GM23338 (cell line): ENCODE measurements at regions not wholly inside any gene's neighbourhood (a gene's known extent, or its start where the extent isn't known, plus 50 kb on each side); places are given as distances from the start of the nearest gene placed in this dataset.

Experiments used
- POLR2AphosphoS5 ChIP-seq: IDR thresholded peaks from 2 replicates; pipeline ENCODE4 v1.6.1; 2016; ENCODE audit warnings: antibody characterized with exemption, low read depth
- STAT1 ChIP-seq: IDR thresholded peaks from one replicate; pipeline ENCODE4 v1.6.1; 2016; ENCODE audit warnings: antibody characterized with exemption; ENCODE audit not compliant: unreplicated experiment
- TF ChIP-seq, protein P1 (sequence below): IDR thresholded peaks from one replicate; pipeline ENCODE4 v1.6.1; 2018; ENCODE audit warnings: antibody characterized with exemption; ENCODE audit not compliant: unreplicated experiment
- TF ChIP-seq, protein P2 (sequence below), 2 experiments: fragments of 200-600 bp in 1 of 2; sonication (generic) in 1 of 2; conservative IDR thresholded peaks; 2 replicates each; pipeline versions ENCODE4 v1.5.1 to v1.6.1; 2016 to 2017; ENCODE audit warnings: antibody characterized with exemption in 2 of 2, low read depth in 2 of 2, mild to moderate bottlenecking in 2 of 2, moderate library complexity in 1 of 2
- TF ChIP-seq, protein P3 (sequence below): IDR thresholded peaks from 2 replicates; pipeline ENCODE4 v1.6.1; 2016; ENCODE audit warnings: antibody characterized with exemption

DNA sequence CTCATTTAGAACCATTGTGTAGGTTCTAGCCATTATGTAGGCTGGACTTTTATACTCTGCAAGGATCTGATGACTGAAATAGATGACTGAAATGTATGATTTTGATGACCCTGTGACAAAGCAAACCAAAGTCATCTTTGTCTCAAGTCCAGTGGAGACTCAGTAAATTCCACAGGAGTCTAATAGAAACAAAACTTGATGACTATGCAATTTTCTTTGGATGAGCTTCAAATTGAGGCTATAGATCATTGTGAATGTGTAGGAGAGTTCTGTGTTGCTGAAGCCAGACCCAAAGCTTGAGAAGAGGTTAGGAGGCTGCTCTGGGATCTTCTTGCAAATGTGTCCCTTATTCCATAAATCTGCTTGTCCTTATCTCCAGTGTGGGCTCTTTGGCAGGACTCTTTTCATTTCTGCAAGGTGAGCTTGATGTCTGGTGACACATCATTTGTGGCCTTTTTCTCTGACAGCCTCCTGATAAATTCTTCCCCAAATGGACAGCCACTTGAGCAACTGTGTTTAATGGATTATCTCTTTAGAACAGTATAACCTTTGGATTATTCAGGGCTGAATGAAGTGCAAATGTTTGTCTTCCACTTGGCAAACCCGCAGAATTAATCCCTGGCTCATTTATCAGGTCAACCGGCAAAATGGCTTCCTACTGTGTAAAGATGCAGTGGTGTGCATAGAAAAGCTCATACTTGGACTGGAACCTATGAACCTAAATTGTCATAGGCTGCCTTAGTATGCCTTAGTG lies 235.1 kb upstream of the ANKH start:
- TF ChIP-seq, protein P1, sequence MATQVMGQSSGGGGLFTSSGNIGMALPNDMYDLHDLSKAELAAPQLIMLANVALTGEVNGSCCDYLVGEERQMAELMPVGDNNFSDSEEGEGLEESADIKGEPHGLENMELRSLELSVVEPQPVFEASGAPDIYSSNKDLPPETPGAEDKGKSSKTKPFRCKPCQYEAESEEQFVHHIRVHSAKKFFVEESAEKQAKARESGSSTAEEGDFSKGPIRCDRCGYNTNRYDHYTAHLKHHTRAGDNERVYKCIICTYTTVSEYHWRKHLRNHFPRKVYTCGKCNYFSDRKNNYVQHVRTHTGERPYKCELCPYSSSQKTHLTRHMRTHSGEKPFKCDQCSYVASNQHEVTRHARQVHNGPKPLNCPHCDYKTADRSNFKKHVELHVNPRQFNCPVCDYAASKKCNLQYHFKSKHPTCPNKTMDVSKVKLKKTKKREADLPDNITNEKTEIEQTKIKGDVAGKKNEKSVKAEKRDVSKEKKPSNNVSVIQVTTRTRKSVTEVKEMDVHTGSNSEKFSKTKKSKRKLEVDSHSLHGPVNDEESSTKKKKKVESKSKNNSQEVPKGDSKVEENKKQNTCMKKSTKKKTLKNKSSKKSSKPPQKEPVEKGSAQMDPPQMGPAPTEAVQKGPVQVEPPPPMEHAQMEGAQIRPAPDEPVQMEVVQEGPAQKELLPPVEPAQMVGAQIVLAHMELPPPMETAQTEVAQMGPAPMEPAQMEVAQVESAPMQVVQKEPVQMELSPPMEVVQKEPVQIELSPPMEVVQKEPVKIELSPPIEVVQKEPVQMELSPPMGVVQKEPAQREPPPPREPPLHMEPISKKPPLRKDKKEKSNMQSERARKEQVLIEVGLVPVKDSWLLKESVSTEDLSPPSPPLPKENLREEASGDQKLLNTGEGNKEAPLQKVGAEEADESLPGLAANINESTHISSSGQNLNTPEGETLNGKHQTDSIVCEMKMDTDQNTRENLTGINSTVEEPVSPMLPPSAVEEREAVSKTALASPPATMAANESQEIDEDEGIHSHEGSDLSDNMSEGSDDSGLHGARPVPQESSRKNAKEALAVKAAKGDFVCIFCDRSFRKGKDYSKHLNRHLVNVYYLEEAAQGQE = no peak
- TF ChIP-seq, protein P2, sequence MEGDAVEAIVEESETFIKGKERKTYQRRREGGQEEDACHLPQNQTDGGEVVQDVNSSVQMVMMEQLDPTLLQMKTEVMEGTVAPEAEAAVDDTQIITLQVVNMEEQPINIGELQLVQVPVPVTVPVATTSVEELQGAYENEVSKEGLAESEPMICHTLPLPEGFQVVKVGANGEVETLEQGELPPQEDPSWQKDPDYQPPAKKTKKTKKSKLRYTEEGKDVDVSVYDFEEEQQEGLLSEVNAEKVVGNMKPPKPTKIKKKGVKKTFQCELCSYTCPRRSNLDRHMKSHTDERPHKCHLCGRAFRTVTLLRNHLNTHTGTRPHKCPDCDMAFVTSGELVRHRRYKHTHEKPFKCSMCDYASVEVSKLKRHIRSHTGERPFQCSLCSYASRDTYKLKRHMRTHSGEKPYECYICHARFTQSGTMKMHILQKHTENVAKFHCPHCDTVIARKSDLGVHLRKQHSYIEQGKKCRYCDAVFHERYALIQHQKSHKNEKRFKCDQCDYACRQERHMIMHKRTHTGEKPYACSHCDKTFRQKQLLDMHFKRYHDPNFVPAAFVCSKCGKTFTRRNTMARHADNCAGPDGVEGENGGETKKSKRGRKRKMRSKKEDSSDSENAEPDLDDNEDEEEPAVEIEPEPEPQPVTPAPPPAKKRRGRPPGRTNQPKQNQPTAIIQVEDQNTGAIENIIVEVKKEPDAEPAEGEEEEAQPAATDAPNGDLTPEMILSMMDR (conservative IDR thresholded peaks at IDR 0.05; ENCODE audit: low read depth in 2 of 2) = no peak
- TF ChIP-seq STAT1 = no peak
- TF ChIP-seq POLR2AphosphoS5 = no peak
- TF ChIP-seq, protein P3, sequence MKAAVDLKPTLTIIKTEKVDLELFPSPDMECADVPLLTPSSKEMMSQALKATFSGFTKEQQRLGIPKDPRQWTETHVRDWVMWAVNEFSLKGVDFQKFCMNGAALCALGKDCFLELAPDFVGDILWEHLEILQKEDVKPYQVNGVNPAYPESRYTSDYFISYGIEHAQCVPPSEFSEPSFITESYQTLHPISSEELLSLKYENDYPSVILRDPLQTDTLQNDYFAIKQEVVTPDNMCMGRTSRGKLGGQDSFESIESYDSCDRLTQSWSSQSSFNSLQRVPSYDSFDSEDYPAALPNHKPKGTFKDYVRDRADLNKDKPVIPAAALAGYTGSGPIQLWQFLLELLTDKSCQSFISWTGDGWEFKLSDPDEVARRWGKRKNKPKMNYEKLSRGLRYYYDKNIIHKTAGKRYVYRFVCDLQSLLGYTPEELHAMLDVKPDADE = no peak
